ENCODE measurements at regions not wholly inside any gene's neighbourhood (a gene's known extent, or its start where the extent isn't known, plus 50 kb on each side); places are given as distances from the start of the nearest gene placed in this dataset.

GRCh38 chr1:199102239-199102638 lies 463.4 kb downstream of the PTPRC start:
- no peak overlapping the region for H3K4me2 ChIP-seq (ENCODE audit: low read length)
- H3K36me3 ChIP-seq (ENCODE audit: insufficient read depth, low read length), result no peaks in the 10 kb centered on the region
- no peaks in the 10 kb centered on the region for H3K4me1 ChIP-seq (ENCODE audit: insufficient read depth, low read length)
- Mint-ChIP-seq H3K4me1 (ENCODE audit: low read depth, unreplicated experiment) (no peaks in the 10 kb centered on the region), H3K9me3 (ENCODE audit: unreplicated experiment) (peaks cover 5% of the 10 kb centered on the region), H3K4me3 (ENCODE audit: unreplicated experiment) (no peak overlapping the region), H3K27ac (ENCODE audit: unreplicated experiment) (no peak overlapping the region), H3K27me3 (ENCODE audit: low read depth, unreplicated experiment) (no peaks in the 10 kb centered on the region), H3K36me3 (ENCODE audit: low read depth, unreplicated experiment) (no peaks in the 10 kb centered on the region)
- no peaks in the 10 kb centered on the region for H3K27me3 ChIP-seq (ENCODE audit: insufficient read depth, low read length)
- TF ChIP-seq CTCF (IDR thresholded peaks at IDR 0.05; ENCODE audit: insufficient read depth, low read depth, low read length), result no peak
- no peak for TF ChIP-seq EZH2 (IDR thresholded peaks at IDR 0.05; ENCODE audit: insufficient read depth, low read length)
- no peak overlapping the region for H3K4me3 ChIP-seq (ENCODE audit: insufficient read depth, low read depth, low read length)
- H3K9me3 ChIP-seq (ENCODE audit: insufficient read depth, low read depth, low read length), result no peaks in the 10 kb centered on the region
- no peak overlapping the region for H3K27ac ChIP-seq (ENCODE audit: low read depth, low read length)
- FAIRE-seq (no peak), DNase-seq (ENCODE audit: low read depth) (no peak)
- no peaks in the 10 kb centered on the region for H4K20me1 ChIP-seq (ENCODE audit: insufficient read depth, low read length)
- no peak overlapping the region for H2AFZ ChIP-seq (ENCODE audit: low read depth, low read length)
- H3K9ac ChIP-seq (ENCODE audit: low read length), result no peak overlapping the region
- no peaks in the 10 kb centered on the region for H3K79me2 ChIP-seq (ENCODE audit: insufficient read depth, low read length)

- H3K27ac ChIP-seq (ENCODE audit: low read depth, low read length), result no peak overlapping the region
- H3K9me3 Mint-ChIP-seq (ENCODE audit: unreplicated experiment), result peaks cover 6% of the 10 kb centered on the region
- no peaks in the 10 kb centered on the region for H3K4me1 Mint-ChIP-seq (ENCODE audit: low read depth, unreplicated experiment)
- H3K4me3 ChIP-seq (ENCODE audit: insufficient read depth, low read depth, low read length), result no peak overlapping the region
- no peaks in the 10 kb centered on the region for H3K36me3 Mint-ChIP-seq (ENCODE audit: low read depth, unreplicated experiment)
- H3K27me3 Mint-ChIP-seq (ENCODE audit: low read depth, unreplicated experiment), result no peaks in the 10 kb centered on the region
- DNase-seq (ENCODE audit: low read depth), result no peak
- no peaks in the 10 kb centered on the region for H3K9me3 ChIP-seq (ENCODE audit: insufficient read depth, low read depth, low read length)
- TF ChIP-seq CTCF (IDR thresholded peaks at IDR 0.05; ENCODE audit: insufficient read depth, low read depth, low read length), result no peak
- no peak for TF ChIP-seq EZH2 (IDR thresholded peaks at IDR 0.05; ENCODE audit: insufficient read depth, low read length)
- H3K27ac Mint-ChIP-seq (ENCODE audit: unreplicated experiment), result no peak overlapping the region
- no peaks in the 10 kb centered on the region for H3K4me1 ChIP-seq (ENCODE audit: insufficient read depth, low read length)
- no peak overlapping the region for H3K4me2 ChIP-seq (ENCODE audit: low read length)
- FAIRE-seq, result no peak
- H3K9ac ChIP-seq (ENCODE audit: low read length), result no peak overlapping the region
- H3K79me2 ChIP-seq (ENCODE audit: insufficient read depth, low read length), result no peaks in the 10 kb centered on the region
- H2AFZ ChIP-seq (ENCODE audit: low read depth, low read length), result no peak overlapping the region
- no peaks in the 10 kb centered on the region for H4K20me1 ChIP-seq (ENCODE audit: insufficient read depth, low read length)
- H3K36me3 ChIP-seq (ENCODE audit: insufficient read depth, low read length), result no peaks in the 10 kb centered on the region
- H3K27me3 ChIP-seq (ENCODE audit: insufficient read depth, low read length), result no peaks in the 10 kb centered on the region
- no peak overlapping the region for H3K4me3 Mint-ChIP-seq (ENCODE audit: unreplicated experiment)
These were observed 470.3 kb downstream of the PTPRC start for GRCh38 chr1:199109160-199109559.

- Histone ChIP-seq H2AFZ (ENCODE audit: low read depth, low read length) (no peak overlapping the region), H3K9me3 (ENCODE audit: insufficient read depth, low read depth, low read length) (no peaks in the 10 kb centered on the region), H4K20me1 (ENCODE audit: insufficient read depth, low read length) (no peaks in the 10 kb centered on the region), H3K4me1 (ENCODE audit: insufficient read depth, low read length) (no peaks in the 10 kb centered on the region), H3K79me2 (ENCODE audit: insufficient read depth, low read length) (no peaks in the 10 kb centered on the region), H3K4me3 (ENCODE audit: insufficient read depth, low read depth, low read length) (no peak overlapping the region), H3K9ac (ENCODE audit: low read length) (no peak overlapping the region), H3K27ac (ENCODE audit: low read depth, low read length) (no peak overlapping the region), H3K36me3 (ENCODE audit: insufficient read depth, low read length) (no peaks in the 10 kb centered on the region), H3K27me3 (ENCODE audit: insufficient read depth, low read length) (no peaks in the 10 kb centered on the region), H3K4me2 (ENCODE audit: low read length) (no peak overlapping the region)
- Mint-ChIP-seq H3K36me3 (ENCODE audit: low read depth, unreplicated experiment) (no peaks in the 10 kb centered on the region), H3K27me3 (ENCODE audit: low read depth, unreplicated experiment) (no peaks in the 10 kb centered on the region), H3K27ac (ENCODE audit: unreplicated experiment) (no peak overlapping the region), H3K9me3 (ENCODE audit: unreplicated experiment) (peaks cover 4% of the 10 kb centered on the region), H3K4me1 (ENCODE audit: low read depth, unreplicated experiment) (no peaks in the 10 kb centered on the region), H3K4me3 (ENCODE audit: unreplicated experiment) (no peak overlapping the region)
- DNase-seq (ENCODE audit: low read depth) (no peak), FAIRE-seq (no peak)
- TF ChIP-seq EZH2 (IDR thresholded peaks at IDR 0.05; ENCODE audit: insufficient read depth, low read length) (no peak), CTCF (IDR thresholded peaks at IDR 0.05; ENCODE audit: insufficient read depth, low read depth, low read length) (no peak)
These were observed 473.5 kb downstream of the PTPRC start for GRCh38 chr1:199112365-199112764.

All from astrocyte (in vitro differentiated cells and primary cell).